ENCODE measurements at regions not wholly inside any gene's neighbourhood (a gene's known extent, or its start where the extent isn't known, plus 50 kb on each side); places are given as distances from the start of the nearest gene placed in this dataset.

DNA sequence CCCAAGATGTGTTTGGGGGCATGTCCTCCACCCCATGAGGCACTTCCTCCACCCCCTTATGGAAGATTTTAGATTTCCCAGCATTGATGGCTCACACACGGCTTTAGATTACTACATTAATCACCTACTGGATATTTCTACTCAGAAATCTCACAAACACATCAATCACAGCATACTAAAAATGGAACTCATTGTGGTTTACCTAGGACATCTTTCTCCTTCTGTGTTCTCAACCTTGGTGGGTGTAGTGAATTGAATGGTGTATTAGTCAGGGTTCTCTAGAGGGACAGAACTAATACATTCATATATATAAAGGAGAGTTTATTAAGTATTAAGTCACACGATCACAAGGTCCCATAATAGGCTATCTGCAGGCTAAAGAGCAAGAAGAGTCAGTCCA lies 82.1 kb upstream of the CYRIA start:
- TF ChIP-seq, protein P1, sequence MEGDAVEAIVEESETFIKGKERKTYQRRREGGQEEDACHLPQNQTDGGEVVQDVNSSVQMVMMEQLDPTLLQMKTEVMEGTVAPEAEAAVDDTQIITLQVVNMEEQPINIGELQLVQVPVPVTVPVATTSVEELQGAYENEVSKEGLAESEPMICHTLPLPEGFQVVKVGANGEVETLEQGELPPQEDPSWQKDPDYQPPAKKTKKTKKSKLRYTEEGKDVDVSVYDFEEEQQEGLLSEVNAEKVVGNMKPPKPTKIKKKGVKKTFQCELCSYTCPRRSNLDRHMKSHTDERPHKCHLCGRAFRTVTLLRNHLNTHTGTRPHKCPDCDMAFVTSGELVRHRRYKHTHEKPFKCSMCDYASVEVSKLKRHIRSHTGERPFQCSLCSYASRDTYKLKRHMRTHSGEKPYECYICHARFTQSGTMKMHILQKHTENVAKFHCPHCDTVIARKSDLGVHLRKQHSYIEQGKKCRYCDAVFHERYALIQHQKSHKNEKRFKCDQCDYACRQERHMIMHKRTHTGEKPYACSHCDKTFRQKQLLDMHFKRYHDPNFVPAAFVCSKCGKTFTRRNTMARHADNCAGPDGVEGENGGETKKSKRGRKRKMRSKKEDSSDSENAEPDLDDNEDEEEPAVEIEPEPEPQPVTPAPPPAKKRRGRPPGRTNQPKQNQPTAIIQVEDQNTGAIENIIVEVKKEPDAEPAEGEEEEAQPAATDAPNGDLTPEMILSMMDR (IDR thresholded peaks at IDR 0.05): no peak
- no peak for TF ChIP-seq POLR2A (IDR thresholded peaks at IDR 0.05)

Measured in esophagus squamous epithelium (tissue), 4 donors.